IgD-negative memory B cell (primary cell): ENCODE measurements at regions not wholly inside any gene's neighbourhood (a gene's known extent, or its start where the extent isn't known, plus 50 kb on each side); places are given as distances from the start of the nearest gene placed in this dataset.

Experiments used
- H3K27ac Mint-ChIP-seq, 3 donors: one replicate each; pipeline ENCODE4 v1.8.0; 2020 to 2022; ENCODE audit warnings: mild to moderate bottlenecking in 3 of 3, mixed read lengths in 3 of 3, moderate library complexity in 1 of 3
- H3K27me3 Mint-ChIP-seq: one replicate; pipeline ENCODE4 v1.8.0; 2021; ENCODE audit warnings: mixed read lengths
- H3K36me3 Mint-ChIP-seq: one replicate; pipeline ENCODE4 v1.8.0; 2020; ENCODE audit warnings: mild to moderate bottlenecking, mixed read lengths
- H3K4me1 Mint-ChIP-seq, 3 donors: one replicate each; pipeline ENCODE4 v1.8.0; 2020 to 2022; ENCODE audit warnings: mixed read lengths in 3 of 3, mild to moderate bottlenecking in 1 of 3
- H3K4me3 Mint-ChIP-seq, 4 donors: one replicate each; pipeline ENCODE4 v1.8.0; 2020 to 2022; ENCODE audit warnings: mild to moderate bottlenecking in 4 of 4, mixed read lengths in 4 of 4, moderate library complexity in 3 of 4
- H3K9me3 Mint-ChIP-seq, 3 donors: one replicate each; pipeline ENCODE4 v1.8.0; 2020 to 2021; ENCODE audit warnings: mixed read lengths in 3 of 3, mild to moderate bottlenecking in 1 of 3

GRCh38 chr12:67137256-67137655, 131.9 kb upstream of the CAND1 start:
- Mint-ChIP-seq H3K36me3 (no peaks in the 10 kb centered on the region), H3K4me3 (no peak overlapping the region), H3K9me3 (no peaks in the 10 kb centered on the region), H3K4me1 (no peaks in the 10 kb centered on the region), H3K27me3 (peaks cover 8% of the 10 kb centered on the region), H3K27ac (no peak overlapping the region)

- no peaks in the 10 kb centered on the region for H3K36me3 Mint-ChIP-seq
- H3K27me3 Mint-ChIP-seq: peaks cover 8% of the 10 kb centered on the region
- no peak overlapping the region for H3K27ac Mint-ChIP-seq
- no peaks in the 10 kb centered on the region for H3K4me1 Mint-ChIP-seq
- no peaks in the 10 kb centered on the region for H3K9me3 Mint-ChIP-seq
- no peak overlapping the region for H3K4me3 Mint-ChIP-seq
These were observed 127.7 kb upstream of the CAND1 start for GRCh38 chr12:67141296-67142018.

GRCh38 chr12:67145692-67146091, 123.5 kb upstream of the CAND1 start:
- Mint-ChIP-seq H3K9me3 (no peaks in the 10 kb centered on the region), H3K36me3 (no peaks in the 10 kb centered on the region), H3K4me1 (no peaks in the 10 kb centered on the region), H3K4me3 (no peak overlapping the region), H3K27me3 (no peaks in the 10 kb centered on the region), H3K27ac (no peak overlapping the region)

- no peaks in the 10 kb centered on the region for H3K36me3 Mint-ChIP-seq
- H3K4me1 Mint-ChIP-seq: no peaks in the 10 kb centered on the region
- H3K27me3 Mint-ChIP-seq: no peaks in the 10 kb centered on the region
- no peak overlapping the region for H3K4me3 Mint-ChIP-seq
- H3K27ac Mint-ChIP-seq: no peak overlapping the region
- no peaks in the 10 kb centered on the region for H3K9me3 Mint-ChIP-seq
These were observed 122.1 kb upstream of the CAND1 start for GRCh38 chr12:67147030-67147429.

- Mint-ChIP-seq H3K36me3 (no peaks in the 10 kb centered on the region), H3K4me1 (no peaks in the 10 kb centered on the region), H3K9me3 (no peaks in the 10 kb centered on the region), H3K4me3 (no peak overlapping the region), H3K27me3 (no peaks in the 10 kb centered on the region), H3K27ac (no peak overlapping the region)
These were observed 121.7 kb upstream of the CAND1 start for GRCh38 chr12:67147447-67147846.

- H3K27me3 Mint-ChIP-seq: no peaks in the 10 kb centered on the region
- no peak overlapping the region for H3K27ac Mint-ChIP-seq
- no peaks in the 10 kb centered on the region for H3K4me1 Mint-ChIP-seq
- no peaks in the 10 kb centered on the region for H3K9me3 Mint-ChIP-seq
- no peaks in the 10 kb centered on the region for H3K36me3 Mint-ChIP-seq
- H3K4me3 Mint-ChIP-seq: no peak overlapping the region
These were observed 120.9 kb upstream of the CAND1 start for GRCh38 chr12:67148265-67148664.

- Mint-ChIP-seq H3K4me1 (no peaks in the 10 kb centered on the region), H3K9me3 (no peaks in the 10 kb centered on the region), H3K4me3 (no peak overlapping the region), H3K27ac (no peak overlapping the region), H3K36me3 (no peaks in the 10 kb centered on the region), H3K27me3 (peaks cover 4% of the 10 kb centered on the region)
These were observed 117.3 kb upstream of the CAND1 start for GRCh38 chr12:67151886-67152285.

GRCh38 chr12:67152451-67152850, 116.7 kb upstream of the CAND1 start:
- no peaks in the 10 kb centered on the region for H3K36me3 Mint-ChIP-seq
- H3K27ac Mint-ChIP-seq: no peak overlapping the region
- no peaks in the 10 kb centered on the region for H3K9me3 Mint-ChIP-seq
- H3K4me1 Mint-ChIP-seq: no peaks in the 10 kb centered on the region
- no peak overlapping the region for H3K4me3 Mint-ChIP-seq
- peaks cover 4% of the 10 kb centered on the region for H3K27me3 Mint-ChIP-seq

GRCh38 chr12:67154901-67155300, 114.3 kb upstream of the CAND1 start:
- H3K9me3 Mint-ChIP-seq: no peaks in the 10 kb centered on the region
- peaks cover 4% of the 10 kb centered on the region for H3K27me3 Mint-ChIP-seq
- no peak overlapping the region for H3K27ac Mint-ChIP-seq
- H3K4me3 Mint-ChIP-seq: no peak overlapping the region
- no peaks in the 10 kb centered on the region for H3K4me1 Mint-ChIP-seq
- no peaks in the 10 kb centered on the region for H3K36me3 Mint-ChIP-seq

GRCh38 chr12:67155863-67156262, 113.3 kb upstream of the CAND1 start:
- no peaks in the 10 kb centered on the region for H3K36me3 Mint-ChIP-seq
- H3K4me1 Mint-ChIP-seq: no peaks in the 10 kb centered on the region
- no peak overlapping the region for H3K27ac Mint-ChIP-seq
- no peaks in the 10 kb centered on the region for H3K9me3 Mint-ChIP-seq
- H3K4me3 Mint-ChIP-seq: no peak overlapping the region
- H3K27me3 Mint-ChIP-seq: peaks cover 4% of the 10 kb centered on the region

GRCh38 chr12:67161322-67161918, 107.7 kb upstream of the CAND1 start:
- Mint-ChIP-seq H3K4me3 (no peak overlapping the region), H3K27me3 (peaks cover 3% of the 10 kb centered on the region), H3K4me1 (no peaks in the 10 kb centered on the region), H3K27ac (no peak overlapping the region), H3K36me3 (no peaks in the 10 kb centered on the region), H3K9me3 (no peaks in the 10 kb centered on the region)

- Mint-ChIP-seq H3K4me1 (no peaks in the 10 kb centered on the region), H3K27ac (no peak overlapping the region), H3K9me3 (no peaks in the 10 kb centered on the region), H3K4me3 (no peak overlapping the region), H3K27me3 (peaks cover 4% of the 10 kb centered on the region), H3K36me3 (no peaks in the 10 kb centered on the region)
These were observed 95.9 kb upstream of the CAND1 start for GRCh38 chr12:67173258-67173657.

- Mint-ChIP-seq H3K9me3 (no peaks in the 10 kb centered on the region), H3K27ac (no peak overlapping the region), H3K4me3 (no peak overlapping the region), H3K27me3 (peaks cover under 1% of the 10 kb centered on the region), H3K36me3 (no peaks in the 10 kb centered on the region), H3K4me1 (no peaks in the 10 kb centered on the region)
These were observed 86.6 kb upstream of the CAND1 start for GRCh38 chr12:67182551-67182950.

- Mint-ChIP-seq H3K4me1 (no peaks in the 10 kb centered on the region), H3K9me3 (peaks cover 0 to 4% (median 0%) of the 10 kb centered on the region in 3 donors), H3K27ac (no peak overlapping the region), H3K36me3 (peaks cover 2% of the 10 kb centered on the region), H3K4me3 (no peak overlapping the region), H3K27me3 (peaks cover 4% of the 10 kb centered on the region)
These were observed 75.5 kb upstream of the CAND1 start for GRCh38 chr12:67193704-67194103.

- H3K4me3 Mint-ChIP-seq: no peak overlapping the region
- H3K4me1 Mint-ChIP-seq: peaks cover 0 to 7% (median 6%) of the 10 kb centered on the region in 3 donors
- no peak overlapping the region for H3K27ac Mint-ChIP-seq
- H3K36me3 Mint-ChIP-seq: no peaks in the 10 kb centered on the region
- peaks cover 6% of the 10 kb centered on the region for H3K27me3 Mint-ChIP-seq
- peaks cover 0 to 4% (median 0%) of the 10 kb centered on the region in 3 donors for H3K9me3 Mint-ChIP-seq
These were observed 68.8 kb upstream of the CAND1 start for GRCh38 chr12:67200386-67200785.

- no peak overlapping the region for H3K4me3 Mint-ChIP-seq
- peaks cover 5% of the 10 kb centered on the region for H3K27me3 Mint-ChIP-seq
- H3K9me3 Mint-ChIP-seq: peaks cover 0 to 4% (median 0%) of the 10 kb centered on the region in 3 donors
- H3K4me1 Mint-ChIP-seq: peaks cover 0 to 7% (median 6%) of the 10 kb centered on the region in 3 donors
- H3K36me3 Mint-ChIP-seq: no peaks in the 10 kb centered on the region
- no peak overlapping the region for H3K27ac Mint-ChIP-seq
These were observed 67.0 kb upstream of the CAND1 start for GRCh38 chr12:67202011-67202677.
